ENCODE measurements at regions not wholly inside any gene's neighbourhood (a gene's known extent, or its start where the extent isn't known, plus 50 kb on each side); places are given as distances from the start of the nearest gene placed in this dataset.

DNA sequence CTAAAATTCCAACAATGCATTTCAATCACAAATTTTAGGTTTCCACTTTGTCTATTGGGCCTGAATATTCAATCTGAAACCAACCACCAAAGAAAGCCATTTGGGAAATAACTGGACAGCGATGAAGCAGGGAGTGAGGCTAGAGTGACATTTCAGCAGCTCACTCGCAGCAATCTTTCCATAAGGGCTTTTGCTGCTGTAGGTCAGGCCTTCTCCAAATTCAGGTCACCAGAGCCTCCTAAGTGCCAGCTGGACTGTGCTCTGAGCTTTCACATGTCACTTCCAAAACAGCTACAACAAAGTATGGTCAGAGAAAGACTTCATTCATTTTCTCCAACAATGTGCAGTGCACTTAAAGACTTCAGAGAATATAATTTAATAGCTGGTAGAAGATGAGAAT is 194.8 kb downstream of the FRK start:
- no TSS peak for BruUV-seq (replicated peaks)
- ChIA-PET SMC1A (ENCODE audit: uncharacterized antibody, unreplicated experiment) (interaction anchor here (0.6 to 1.2 kb wide), 3 partner anchors 24 to 134 kb away, joined by 3 read pairs; no protein-coding TSS in a partner anchor), POLR2A (no interaction called here), RAD21 (ENCODE audit: unreplicated experiment) (no interaction called here), CTCF (interaction anchor here (0.7 to 0.8 kb wide), 2 partner anchors 8 to 1078 kb away, joined by 3 to 4 read pairs; no protein-coding TSS in a partner anchor)
- intact Hi-C loops (cut with micrococcal nuclease; ENCODE audit: unreplicated experiment): no loop called here
- no peaks in the 10 kb centered on the region for H3K4me1 ChIP-seq (ENCODE audit: control insufficient read depth, insufficient read depth, low read length)
- H3K9me3 ChIP-seq (replicated peaks; ENCODE audit: control insufficient read depth, insufficient read depth, low read length): no peaks in the 10 kb centered on the region
- H2AFZ ChIP-seq (ENCODE audit: control insufficient read depth, low read depth, low read length): no peak overlapping the region
- no peaks in the 10 kb centered on the region for H4K20me1 ChIP-seq (ENCODE audit: control insufficient read depth, insufficient read depth)
- H3K27ac ChIP-seq (ENCODE audit: control insufficient read depth, insufficient read depth): no peak overlapping the region
- TF ChIP-seq NFXL1 (IDR thresholded peaks at IDR 0.05; ENCODE audit: borderline replicate concordance) (no peak), ZNF207 (IDR thresholded peaks at IDR 0.05; ENCODE audit: borderline replicate concordance) (no peak), ZSCAN29 (IDR thresholded peaks at IDR 0.05) (no peak), NR2F1 (conservative IDR thresholded peaks at IDR 0.05) (no peak), TARDBP (IDR thresholded peaks at IDR 0.05; ENCODE audit: borderline replicate concordance) (no peak), NRF1 (conservative IDR thresholded peaks at IDR 0.05; ENCODE audit: low read depth, low read length) (no peak), BACH1 (IDR thresholded peaks at IDR 0.05; ENCODE audit: borderline replicate concordance) (no peak), CREM (IDR thresholded peaks at IDR 0.05; ENCODE audit: low read depth) (no peak), RCOR1 (conservative IDR thresholded peaks at IDR 0.05; ENCODE audit: low read depth, low read length) (no peak), CBX3 (IDR thresholded peaks at IDR 0.05; ENCODE audit: borderline replicate concordance, low read depth) (no peak), POU2F2 (IDR thresholded peaks at IDR 0.05; ENCODE audit: borderline replicate concordance, low read depth, low read length) (no peak), RELA (IDR thresholded peaks at IDR 0.05; ENCODE audit: borderline replicate concordance, partially characterized antibody) (no peak)
- TF ChIP-seq, protein P1, sequence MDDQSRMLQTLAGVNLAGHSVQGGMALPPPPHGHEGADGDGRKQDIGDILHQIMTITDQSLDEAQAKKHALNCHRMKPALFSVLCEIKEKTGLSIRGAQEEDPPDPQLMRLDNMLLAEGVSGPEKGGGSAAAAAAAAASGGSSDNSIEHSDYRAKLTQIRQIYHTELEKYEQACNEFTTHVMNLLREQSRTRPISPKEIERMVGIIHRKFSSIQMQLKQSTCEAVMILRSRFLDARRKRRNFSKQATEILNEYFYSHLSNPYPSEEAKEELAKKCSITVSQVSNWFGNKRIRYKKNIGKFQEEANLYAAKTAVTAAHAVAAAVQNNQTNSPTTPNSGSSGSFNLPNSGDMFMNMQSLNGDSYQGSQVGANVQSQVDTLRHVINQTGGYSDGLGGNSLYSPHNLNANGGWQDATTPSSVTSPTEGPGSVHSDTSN (IDR thresholded peaks at IDR 0.05; ENCODE audit: insufficient replicate concordance, low read depth, low read length): no peak
- TF ChIP-seq, protein P2, sequence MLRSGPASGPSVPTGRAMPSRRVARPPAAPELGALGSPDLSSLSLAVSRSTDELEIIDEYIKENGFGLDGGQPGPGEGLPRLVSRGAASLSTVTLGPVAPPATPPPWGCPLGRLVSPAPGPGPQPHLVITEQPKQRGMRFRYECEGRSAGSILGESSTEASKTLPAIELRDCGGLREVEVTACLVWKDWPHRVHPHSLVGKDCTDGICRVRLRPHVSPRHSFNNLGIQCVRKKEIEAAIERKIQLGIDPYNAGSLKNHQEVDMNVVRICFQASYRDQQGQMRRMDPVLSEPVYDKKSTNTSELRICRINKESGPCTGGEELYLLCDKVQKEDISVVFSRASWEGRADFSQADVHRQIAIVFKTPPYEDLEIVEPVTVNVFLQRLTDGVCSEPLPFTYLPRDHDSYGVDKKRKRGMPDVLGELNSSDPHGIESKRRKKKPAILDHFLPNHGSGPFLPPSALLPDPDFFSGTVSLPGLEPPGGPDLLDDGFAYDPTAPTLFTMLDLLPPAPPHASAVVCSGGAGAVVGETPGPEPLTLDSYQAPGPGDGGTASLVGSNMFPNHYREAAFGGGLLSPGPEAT (IDR thresholded peaks at IDR 0.05; ENCODE audit: low read depth): no peak
- TF ChIP-seq, protein P3, sequence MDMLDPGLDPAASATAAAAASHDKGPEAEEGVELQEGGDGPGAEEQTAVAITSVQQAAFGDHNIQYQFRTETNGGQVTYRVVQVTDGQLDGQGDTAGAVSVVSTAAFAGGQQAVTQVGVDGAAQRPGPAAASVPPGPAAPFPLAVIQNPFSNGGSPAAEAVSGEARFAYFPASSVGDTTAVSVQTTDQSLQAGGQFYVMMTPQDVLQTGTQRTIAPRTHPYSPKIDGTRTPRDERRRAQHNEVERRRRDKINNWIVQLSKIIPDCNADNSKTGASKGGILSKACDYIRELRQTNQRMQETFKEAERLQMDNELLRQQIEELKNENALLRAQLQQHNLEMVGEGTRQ (IDR thresholded peaks at IDR 0.05; ENCODE audit: borderline replicate concordance, low read depth, low read length): no peak
- TF ChIP-seq, protein P4, sequence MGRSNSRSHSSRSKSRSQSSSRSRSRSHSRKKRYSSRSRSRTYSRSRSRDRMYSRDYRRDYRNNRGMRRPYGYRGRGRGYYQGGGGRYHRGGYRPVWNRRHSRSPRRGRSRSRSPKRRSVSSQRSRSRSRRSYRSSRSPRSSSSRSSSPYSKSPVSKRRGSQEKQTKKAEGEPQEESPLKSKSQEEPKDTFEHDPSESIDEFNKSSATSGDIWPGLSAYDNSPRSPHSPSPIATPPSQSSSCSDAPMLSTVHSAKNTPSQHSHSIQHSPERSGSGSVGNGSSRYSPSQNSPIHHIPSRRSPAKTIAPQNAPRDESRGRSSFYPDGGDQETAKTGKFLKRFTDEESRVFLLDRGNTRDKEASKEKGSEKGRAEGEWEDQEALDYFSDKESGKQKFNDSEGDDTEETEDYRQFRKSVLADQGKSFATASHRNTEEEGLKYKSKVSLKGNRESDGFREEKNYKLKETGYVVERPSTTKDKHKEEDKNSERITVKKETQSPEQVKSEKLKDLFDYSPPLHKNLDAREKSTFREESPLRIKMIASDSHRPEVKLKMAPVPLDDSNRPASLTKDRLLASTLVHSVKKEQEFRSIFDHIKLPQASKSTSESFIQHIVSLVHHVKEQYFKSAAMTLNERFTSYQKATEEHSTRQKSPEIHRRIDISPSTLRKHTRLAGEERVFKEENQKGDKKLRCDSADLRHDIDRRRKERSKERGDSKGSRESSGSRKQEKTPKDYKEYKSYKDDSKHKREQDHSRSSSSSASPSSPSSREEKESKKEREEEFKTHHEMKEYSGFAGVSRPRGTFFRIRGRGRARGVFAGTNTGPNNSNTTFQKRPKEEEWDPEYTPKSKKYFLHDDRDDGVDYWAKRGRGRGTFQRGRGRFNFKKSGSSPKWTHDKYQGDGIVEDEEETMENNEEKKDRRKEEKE (IDR thresholded peaks at IDR 0.05): no peak
- no peak overlapping the region for H3K4me3 ChIP-seq
- no peaks in the 10 kb centered on the region for H3K79me2 ChIP-seq (ENCODE audit: control insufficient read depth, insufficient read depth, low read length)
- DNase-seq (ENCODE audit: low read depth, low spot score): no peak
- no peak overlapping the region for H3K4me2 ChIP-seq (ENCODE audit: control insufficient read depth, insufficient read depth)
- in situ Hi-C loops (cut with MboI): no loop called here
- H3K9ac ChIP-seq (ENCODE audit: control insufficient read depth, insufficient read depth, low read length): no peak overlapping the region
- no peak for ATAC-seq
- no peaks in the 10 kb centered on the region for H3K36me3 ChIP-seq (ENCODE audit: control insufficient read depth in 2 of 2, insufficient read depth in 2 of 2, low read length in 1 of 2)
- FAIRE-seq: no peak
- WGBS (ENCODE audit: insufficient coverage, insufficient replicate concordance, low lambda C conversion rate, missing lambda C conversion rate): 0% methylated on average over 2 of the region's 2 CpGs
- no peaks in the 10 kb centered on the region for H3K27me3 ChIP-seq (replicated peaks in 1 of 2; ENCODE audit: control insufficient read depth in 2 of 2, insufficient read depth in 2 of 2, low read length in 1 of 2)
